Fibroblast of lung (primary cell): ENCODE measurements at regions not wholly inside any gene's neighbourhood (a gene's known extent, or its start where the extent isn't known, plus 50 kb on each side); places are given as distances from the start of the nearest gene placed in this dataset.

Experiments used
- CTCF ChIP-seq, 2 donors: IDR thresholded peaks in 1 of 2; conservative IDR thresholded peaks in 1 of 2; 1 replicate in 1 of 2; 2 replicates in 1 of 2; pipeline ENCODE4 v1.5.1; 2011 to 2012; ENCODE audit warnings: low read length in 2 of 2, control low read depth in 1 of 2, inconsistent platforms in 1 of 2, low read depth in 1 of 2, mild to moderate bottlenecking in 1 of 2
- EZH2 ChIP-seq: IDR thresholded peaks from 2 replicates; pipeline ENCODE4 v1.5.1; 2012; ENCODE audit warnings: low read length, control low read depth, mild to moderate bottlenecking; ENCODE audit errors: missing control alignments

DNA sequence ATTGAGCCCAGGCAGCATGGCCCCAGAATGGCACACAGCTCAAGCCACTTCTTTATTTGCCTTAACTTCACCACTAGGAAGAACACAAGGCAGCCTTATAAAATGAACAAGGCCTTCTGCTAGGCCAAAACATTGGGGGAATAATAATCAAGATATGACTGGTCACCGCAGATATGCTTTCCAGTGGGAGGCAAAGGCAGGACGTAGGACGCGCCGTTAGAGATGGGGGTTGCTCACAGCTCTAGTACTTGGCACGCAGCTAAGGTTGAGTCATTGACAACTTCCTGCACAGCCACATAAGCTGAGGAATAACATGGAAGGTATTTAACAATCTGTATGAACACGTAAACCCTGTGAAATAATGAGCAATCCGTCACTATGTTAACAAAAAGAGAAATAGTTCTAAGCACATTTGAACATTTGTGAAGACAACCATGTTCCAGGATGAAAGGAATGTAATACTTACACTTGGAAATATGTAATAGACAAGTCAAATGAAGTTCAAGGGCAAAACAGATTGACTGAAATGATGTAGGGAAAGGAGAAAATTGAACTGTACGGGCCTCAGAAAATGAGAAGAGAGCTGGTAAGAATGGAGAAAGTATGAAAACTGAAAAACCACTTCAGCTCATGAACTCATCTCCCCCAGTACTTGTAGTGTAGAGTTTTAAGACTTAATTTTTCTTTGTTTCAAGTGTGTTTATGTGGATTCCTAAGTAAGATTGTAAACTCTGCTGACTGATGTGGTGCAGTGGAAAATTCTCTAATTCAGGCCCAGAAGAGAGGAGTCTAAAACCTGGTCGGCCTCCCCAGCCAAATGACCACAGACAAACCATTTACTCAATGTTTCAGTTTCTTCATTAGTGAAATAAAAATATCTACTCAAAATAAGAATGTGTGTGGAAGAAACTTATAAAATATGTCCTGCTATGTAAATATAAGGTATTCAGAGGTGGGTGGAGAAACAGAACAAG is 59.3 kb upstream of the CCDC91 start:
- no peak for TF ChIP-seq CTCF (conservative IDR thresholded peaks at IDR 0.05 in 1 of 2, IDR thresholded peaks at IDR 0.05 in 1 of 2; ENCODE audit: low read depth in 1 of 2, low read length in 2 of 2)
- TF ChIP-seq EZH2 = no peak
